H9 (cell line): ENCODE measurements at regions not wholly inside any gene's neighbourhood (a gene's known extent, or its start where the extent isn't known, plus 50 kb on each side); places are given as distances from the start of the nearest gene placed in this dataset.

ENCODE experiments used
- DNase-seq: peaks from one replicate; pipeline ENCODE4 v3.0.0-alpha.2; 2017
- H2AFZ ChIP-seq: one replicate; pipeline ENCODE4 v1.6.1; 2013; ENCODE audit warnings: mild to moderate bottlenecking, low read length, control low read depth, moderate library complexity
- H2AK5ac ChIP-seq: 2 replicates; pipeline ENCODE4 v1.6.1; 2013; ENCODE audit warnings: low read length, control low read depth, mixed read lengths; ENCODE audit not compliant: insufficient read length
- H2BK120ac ChIP-seq: one replicate; pipeline ENCODE4 v1.6.1; 2013; ENCODE audit warnings: low read depth, mild to moderate bottlenecking, low read length, control low read depth, inconsistent platforms; ENCODE audit not compliant: poor library complexity, severe bottlenecking
- H2BK12ac ChIP-seq: 2 replicates; pipeline ENCODE4 v1.6.1; 2013; ENCODE audit warnings: low read length, control low read depth, mixed read lengths, low read depth; ENCODE audit not compliant: insufficient read length
- H2BK15ac ChIP-seq: 2 replicates; pipeline ENCODE4 v1.6.1; 2013; ENCODE audit warnings: low read depth, low read length, control low read depth
- H2BK20ac ChIP-seq: one replicate; pipeline ENCODE4 v1.6.1; 2013; ENCODE audit warnings: low read depth, mild to moderate bottlenecking, low read length, control low read depth, inconsistent platforms; ENCODE audit not compliant: poor library complexity, severe bottlenecking
- H2BK5ac ChIP-seq: 2 replicates; pipeline ENCODE4 v1.6.1; 2013; ENCODE audit warnings: low read length, control low read depth, mixed read lengths; ENCODE audit not compliant: insufficient read length
- H3K14ac ChIP-seq: 2 replicates; pipeline ENCODE4 v1.6.1; 2013; ENCODE audit warnings: low read length, control low read depth; ENCODE audit not compliant: insufficient read depth
- H3K18ac ChIP-seq: 2 replicates; pipeline ENCODE4 v1.6.1; 2013; ENCODE audit warnings: low read depth, mild to moderate bottlenecking, mixed read lengths, low read length, control low read depth; ENCODE audit not compliant: insufficient read length
- H3K23ac ChIP-seq: 2 replicates; pipeline ENCODE4 v1.6.1; 2013; ENCODE audit warnings: low read length, control low read depth, mixed read lengths, low read depth; ENCODE audit not compliant: insufficient read length
- H3K23me2 ChIP-seq: 2 replicates; pipeline ENCODE4 v1.6.1; 2013; ENCODE audit warnings: low read depth, mild to moderate bottlenecking, mixed read lengths, low read length, control low read depth; ENCODE audit not compliant: insufficient read length, poor library complexity, severe bottlenecking
- H3K27ac ChIP-seq: 2 replicates; pipeline ENCODE4 v1.5.1; 2013; ENCODE audit warnings: low read length, control low read depth, mixed read lengths, low read depth; ENCODE audit not compliant: insufficient read length
- H3K27me3 ChIP-seq: 2 replicates; pipeline ENCODE4 v1.6.1; 2013; ENCODE audit warnings: low read length, control low read depth, inconsistent platforms; ENCODE audit not compliant: insufficient read depth
- H3K4ac ChIP-seq: 2 replicates; pipeline ENCODE4 v1.6.1; 2013; ENCODE audit warnings: low read depth, mild to moderate bottlenecking, control low read depth, inconsistent platforms, low read length, moderate library complexity
- H3K4me1 ChIP-seq: 2 replicates; pipeline ENCODE4 v1.6.1; 2013; ENCODE audit warnings: low read length, control low read depth, inconsistent platforms; ENCODE audit not compliant: insufficient read depth
- H3K4me2 ChIP-seq: 2 replicates; pipeline ENCODE4 v1.6.1; 2013; ENCODE audit warnings: low read length, control low read depth, mixed read lengths; ENCODE audit not compliant: insufficient read length, insufficient read depth
- H3K56ac ChIP-seq: 2 replicates; pipeline ENCODE4 v1.6.1; 2013; ENCODE audit warnings: low read depth, mild to moderate bottlenecking, mixed read lengths, low read length, control low read depth; ENCODE audit not compliant: insufficient read length
- H3K79me1 ChIP-seq: 2 replicates; pipeline ENCODE4 v1.6.1; 2013; ENCODE audit warnings: low read depth, mild to moderate bottlenecking, moderate library complexity, low read length, control low read depth, inconsistent platforms; ENCODE audit not compliant: insufficient read depth, poor library complexity, severe bottlenecking
- H3K79me2 ChIP-seq: 2 replicates; pipeline ENCODE4 v1.6.1; 2013; ENCODE audit warnings: low read length, control low read depth, inconsistent platforms; ENCODE audit not compliant: insufficient read depth
- H3K9ac ChIP-seq: 2 replicates; pipeline ENCODE4 v1.6.1; 2013; ENCODE audit warnings: low read length, control low read depth, mixed read lengths; ENCODE audit not compliant: insufficient read length; ENCODE audit errors: extremely low read depth
- H3K9me3 ChIP-seq: one replicate; pipeline ENCODE4 v1.6.1; 2013; ENCODE audit warnings: low read depth, low read length, inconsistent platforms; ENCODE audit not compliant: control insufficient read depth
- H3T11ph ChIP-seq: one replicate; pipeline ENCODE4 v1.6.1; 2013; ENCODE audit warnings: mild to moderate bottlenecking, low read length, control low read depth, inconsistent platforms
- H4K20me1 ChIP-seq: one replicate; pipeline ENCODE4 v1.6.1; 2013; ENCODE audit not compliant: control insufficient read depth, insufficient read length, insufficient read depth
- H4K5ac ChIP-seq: 2 replicates; pipeline ENCODE4 v1.6.1; 2013; ENCODE audit warnings: low read depth, mild to moderate bottlenecking, mixed read lengths, low read length, control low read depth; ENCODE audit not compliant: insufficient read length
- H4K8ac ChIP-seq: replicated peaks from 2 replicates; pipeline ENCODE4 v1.6.1; 2013; ENCODE audit warnings: low read length, control low read depth, mixed read lengths, low read depth; ENCODE audit not compliant: insufficient read length
- H4K91ac ChIP-seq: 2 replicates; pipeline ENCODE4 v1.6.1; 2013; ENCODE audit warnings: low read depth, mild to moderate bottlenecking, moderate library complexity, mixed read lengths, low read length, control low read depth; ENCODE audit not compliant: insufficient read length
- H3K27ac Mint-ChIP-seq, 3 experiments: 2 replicates in 2 of 3; 3 replicates in 1 of 3; pipeline ENCODE4 v1.8.0; 2020 to 2021; ENCODE audit warnings: mixed read lengths in 3 of 3, mild to moderate bottlenecking in 1 of 3, moderate library complexity in 1 of 3
- H3K27me3 Mint-ChIP-seq: 2 replicates; pipeline ENCODE4 v1.8.0; 2021; ENCODE audit warnings: low read depth, mild to moderate bottlenecking, moderate library complexity, mixed read lengths
- H3K36me3 Mint-ChIP-seq, 3 experiments: 2 replicates in 2 of 3; 3 replicates in 1 of 3; pipeline ENCODE4 v1.8.0; 2020 to 2021; ENCODE audit warnings: low read depth in 3 of 3, mixed read lengths in 3 of 3; ENCODE audit not compliant: insufficient read depth in 1 of 3
- H3K4me1 Mint-ChIP-seq, 2 experiments: 2 replicates each; pipeline ENCODE4 v1.8.0; 2020; ENCODE audit warnings: mixed read lengths in 2 of 2
- H3K4me3 Mint-ChIP-seq, 2 experiments: 2 replicates in 1 of 2; 3 replicates in 1 of 2; pipeline ENCODE4 v1.8.0; 2020 to 2021; ENCODE audit warnings: mild to moderate bottlenecking in 2 of 2, mixed read lengths in 2 of 2, moderate library complexity in 1 of 2
- H3K9me3 Mint-ChIP-seq, 2 experiments: 2 replicates in 1 of 2; 3 replicates in 1 of 2; pipeline ENCODE4 v1.8.0; 2020; ENCODE audit warnings: mild to moderate bottlenecking in 2 of 2, mixed read lengths in 2 of 2, moderate library complexity in 1 of 2
- CTCF ChIP-seq: fragments of 200-600 bp; sonication (generic); conservative IDR thresholded peaks from 3 replicates; pipeline ENCODE4 v1.8.0; 2021; ENCODE audit warnings: antibody characterized with exemption, mild to moderate bottlenecking
- WGBS: extraction: QIAGEN DNeasy Blood & Tissue Kit; methylation state at CpG from one replicate; pipeline ENCODE4 v1.1.7; 2013; ENCODE audit warnings: missing lambda C conversion rate, low lambda C conversion rate, mixed read lengths; ENCODE audit not compliant: insufficient read length; ENCODE audit errors: extremely low coverage; 5-methylcytosine and 5-hydroxymethylcytosine counted together

DNA sequence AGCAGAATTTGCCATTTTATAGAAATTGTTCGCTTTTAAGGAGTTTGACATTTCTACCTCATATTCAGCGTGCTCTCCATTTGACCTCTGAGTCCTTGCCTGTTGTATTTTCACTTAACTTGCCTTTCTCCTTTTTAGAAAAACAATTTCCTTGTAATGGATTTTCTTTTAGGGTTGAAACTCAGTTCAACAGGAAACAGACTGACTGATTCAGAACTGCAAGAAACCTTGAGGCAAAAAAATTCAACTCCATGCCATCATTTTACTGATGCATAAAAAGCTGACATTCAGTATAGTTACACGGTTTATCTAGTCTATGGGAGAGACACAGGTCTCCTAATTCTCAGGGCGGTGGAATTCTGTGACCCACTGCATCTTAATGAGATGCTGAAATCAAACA, 59.8 kb downstream of the MRPS30 start:
- no peak overlapping the region for H3K4ac ChIP-seq
- Mint-ChIP-seq H3K4me3 (no peak overlapping the region), H3K36me3 (no peaks in the 10 kb centered on the region), H3K27me3 (no peaks in the 10 kb centered on the region), H3K4me1 (no peaks in the 10 kb centered on the region; a peak in 1 of 4 replicates), H3K9me3 (no peaks in the 10 kb centered on the region), H3K27ac (no peak overlapping the region)
- H2AFZ ChIP-seq = no peak overlapping the region
- H2BK5ac ChIP-seq = no peak overlapping the region
- no peaks in the 10 kb centered on the region for H3K27me3 ChIP-seq
- H2BK12ac ChIP-seq = no peak overlapping the region
- H2AK5ac ChIP-seq = no peak overlapping the region
- TF ChIP-seq CTCF = no peak
- H3K9ac ChIP-seq = no peak overlapping the region
- no peak overlapping the region for H3K4me2 ChIP-seq
- WGBS = no CpG with 5 or more reads among the region's 4 CpGs
- no peaks in the 10 kb centered on the region for H3K4me1 ChIP-seq
- H2BK120ac ChIP-seq = no peak overlapping the region
- no peak overlapping the region for H3K14ac ChIP-seq
- H4K5ac ChIP-seq = no peak overlapping the region
- no peaks in the 10 kb centered on the region for H3K9me3 ChIP-seq
- H2BK20ac ChIP-seq = no peak overlapping the region
- H4K91ac ChIP-seq = no peak overlapping the region
- H3K27ac ChIP-seq = no peak overlapping the region
- no peak overlapping the region for H3K23ac ChIP-seq
- no peaks in the 10 kb centered on the region for H3K79me1 ChIP-seq
- H4K8ac ChIP-seq = no peak overlapping the region
- H3K79me2 ChIP-seq = no peaks in the 10 kb centered on the region
- no peak overlapping the region for H3T11ph ChIP-seq
- no peak overlapping the region for H3K56ac ChIP-seq
- no peaks in the 10 kb centered on the region for H4K20me1 ChIP-seq
- no peak for DNase-seq
- no peak overlapping the region for H3K18ac ChIP-seq
- H2BK15ac ChIP-seq = no peak overlapping the region
- H3K23me2 ChIP-seq = no peaks in the 10 kb centered on the region
